Testis (tissue), 2 donors: ENCODE measurements at regions not wholly inside any gene's neighbourhood (a gene's known extent, or its start where the extent isn't known, plus 50 kb on each side); places are given as distances from the start of the nearest gene placed in this dataset.

Source experiments
- DNase-seq: peaks from one replicate; pipeline ENCODE4 v3.0.0-alpha.2; 2019
- H3K27ac ChIP-seq, 2 donors: fragments of 200-600 bp; sonication (generic); one replicate each; pipeline ENCODE4 v1.5.1; 2019
- H3K27me3 ChIP-seq: fragments of 200-600 bp; sonication (generic); one replicate; pipeline ENCODE4 v1.5.1; 2019
- H3K36me3 ChIP-seq: fragments of 200-600 bp; sonication (generic); one replicate; pipeline ENCODE4 v1.5.1; 2017; ENCODE audit warnings: low read depth; ENCODE audit errors: missing control alignments
- H3K4me1 ChIP-seq: fragments of 200-600 bp; sonication (generic); one replicate; pipeline ENCODE4 v1.5.1; 2019
- H3K4me3 ChIP-seq, 2 donors: fragments of 200-600 bp; sonication (generic); one replicate each; pipeline ENCODE4 v1.5.1; 2017 to 2019
- H3K9me3 ChIP-seq: fragments of 200-600 bp; sonication (generic); one replicate; pipeline ENCODE4 v1.5.1; 2017
- CTCF ChIP-seq, 3 experiments: fragments of 450-650 bp in 2 of 3; fragments of 200-600 bp in 1 of 3; sonication (generic) in 1 of 3; IDR thresholded peaks; one replicate each; pipeline ENCODE4 v1.5.1; 2016 to 2019; ENCODE audit warnings: antibody characterized with exemption in 3 of 3, mild to moderate bottlenecking in 2 of 3, moderate library complexity in 1 of 3
- POLR2A ChIP-seq: fragments of 450-650 bp; IDR thresholded peaks from one replicate; pipeline ENCODE4 v1.6.1; 2017; ENCODE audit warnings: antibody characterized with exemption, mild to moderate bottlenecking, moderate library complexity
- WGBS, 2 donors: methylation state at CpG; one replicate each; pipeline ENCODE4 v1.1.5; 2018; 5-methylcytosine and 5-hydroxymethylcytosine counted together
- intact Hi-C: fragments of 100-400 bp; cut with DNase I; formaldehyde crosslinking; loops from one replicate; pipeline ENCODE4 v1.15.1; 2023; ENCODE audit warnings: low total_unique reads

- no peaks in the 10 kb centered on the region for H3K36me3 ChIP-seq
- 35 to 41% methylated on average over 6 of the region's 6 CpGs for WGBS, 2 donors
- intact Hi-C loops = no loop called here
- H3K27ac ChIP-seq = no peak overlapping the region
- no peak for DNase-seq
- H3K27me3 ChIP-seq = no peaks in the 10 kb centered on the region
- no peaks in the 10 kb centered on the region for H3K9me3 ChIP-seq
- no peak overlapping the region for H3K4me3 ChIP-seq
- peaks cover 4% of the 10 kb centered on the region for H3K4me1 ChIP-seq
- no peak for TF ChIP-seq CTCF (IDR thresholded peaks at IDR 0.05)
- TF ChIP-seq POLR2A = no peak
Observed at GRCh38 chr3:106341087-106341486, 472.3 kb upstream of the CBLB start.

- Histone ChIP-seq H3K4me3 (no peak overlapping the region), H3K36me3 (no peaks in the 10 kb centered on the region), H3K27me3 (no peaks in the 10 kb centered on the region), H3K9me3 (no peaks in the 10 kb centered on the region), H3K4me1 (peaks cover 4% of the 10 kb centered on the region), H3K27ac (no peak overlapping the region)
- 44 to 61% methylated on average over 8 of the region's 8 CpGs for WGBS, 2 donors
- DNase-seq = no peak
- TF ChIP-seq CTCF (IDR thresholded peaks at IDR 0.05) (no peak), POLR2A (no peak)
- intact Hi-C loops = no loop called here
Observed at GRCh38 chr3:106341586-106342162, 472.9 kb upstream of the CBLB start.

- H3K9me3 ChIP-seq = no peaks in the 10 kb centered on the region
- no peak overlapping the region for H3K4me3 ChIP-seq
- H3K36me3 ChIP-seq = no peaks in the 10 kb centered on the region
- H3K4me1 ChIP-seq = peaks cover 4% of the 10 kb centered on the region
- TF ChIP-seq POLR2A (no peak), CTCF (IDR thresholded peaks at IDR 0.05) (no peak)
- WGBS, 2 donors = 55 to 63% methylated on average over 2 of the region's 2 CpGs
- intact Hi-C loops = no loop called here
- DNase-seq = peak; percentile 20
- no peak overlapping the region for H3K27ac ChIP-seq
- no peaks in the 10 kb centered on the region for H3K27me3 ChIP-seq
Observed at GRCh38 chr3:106342386-106342785, 473.6 kb upstream of the CBLB start.

- peaks cover under 1% of the 10 kb centered on the region for H3K4me1 ChIP-seq
- H3K27ac ChIP-seq = no peak overlapping the region
- no peaks in the 10 kb centered on the region for H3K36me3 ChIP-seq
- DNase-seq = no peak
- intact Hi-C loops = no loop called here
- TF ChIP-seq POLR2A (no peak), CTCF (IDR thresholded peaks at IDR 0.05) (no peak)
- H3K4me3 ChIP-seq = no peak overlapping the region
- no peaks in the 10 kb centered on the region for H3K9me3 ChIP-seq
- no peaks in the 10 kb centered on the region for H3K27me3 ChIP-seq
Observed at GRCh38 chr3:106343811-106344210, 475.0 kb upstream of the CBLB start.

GRCh38 chr3:106345353-106346027, 476.7 kb upstream of the CBLB start:
- Histone ChIP-seq H3K27me3 (no peaks in the 10 kb centered on the region), H3K4me3 (no peak overlapping the region), H3K27ac (no peak overlapping the region), H3K4me1 (no peaks in the 10 kb centered on the region), H3K36me3 (no peaks in the 10 kb centered on the region), H3K9me3 (no peaks in the 10 kb centered on the region)
- DNase-seq = no peak
- WGBS, 2 donors = 88 to 90% methylated on average over 5 of the region's 5 CpGs
- intact Hi-C loops = no loop called here
- TF ChIP-seq POLR2A = no peak
- TF ChIP-seq CTCF (IDR thresholded peaks at IDR 0.05) = no peak
